Spleen (tissue), 7 donors: ENCODE measurements at regions not wholly inside any gene's neighbourhood (a gene's known extent, or its start where the extent isn't known, plus 50 kb on each side); places are given as distances from the start of the nearest gene placed in this dataset.

Experiments used
- POLR2A ChIP-seq, 3 donors: fragments of 450-650 bp; IDR thresholded peaks; one replicate each; pipeline ENCODE4 v1.5.1; 2017; ENCODE audit warnings: antibody characterized with exemption in 3 of 3, mild to moderate bottlenecking in 1 of 3
- POLR2AphosphoS5 ChIP-seq, 3 donors: sonication (generic); formaldehyde crosslinking; IDR thresholded peaks; one replicate each; pipeline ENCODE4 v1.5.1; 2017; ENCODE audit warnings: antibody characterized with exemption in 3 of 3
- TF ChIP-seq, protein P1 (sequence below), 11 experiments: fragments of 200-600 bp in 7 of 11; fragments of 450-650 bp in 4 of 11; sonication (generic) in 4 of 11; IDR thresholded peaks in 8 of 11; conservative IDR thresholded peaks in 3 of 11; 1 replicate in 7 of 11; 2 replicates in 4 of 11; pipeline versions ENCODE4 v1.4.0 to v1.8.0; 2016 to 2021; ENCODE audit warnings: antibody characterized with exemption in 11 of 11, inconsistent platforms in 4 of 11, mild to moderate bottlenecking in 1 of 11
- donor health status: DM: no; HTN: no; CAD: no; lungs with moderate emphysema.
- donor health status: DM: no; HTN: no; CAD: no.
- donor health status: DM: no; HTN: no; CAD: no.

DNA sequence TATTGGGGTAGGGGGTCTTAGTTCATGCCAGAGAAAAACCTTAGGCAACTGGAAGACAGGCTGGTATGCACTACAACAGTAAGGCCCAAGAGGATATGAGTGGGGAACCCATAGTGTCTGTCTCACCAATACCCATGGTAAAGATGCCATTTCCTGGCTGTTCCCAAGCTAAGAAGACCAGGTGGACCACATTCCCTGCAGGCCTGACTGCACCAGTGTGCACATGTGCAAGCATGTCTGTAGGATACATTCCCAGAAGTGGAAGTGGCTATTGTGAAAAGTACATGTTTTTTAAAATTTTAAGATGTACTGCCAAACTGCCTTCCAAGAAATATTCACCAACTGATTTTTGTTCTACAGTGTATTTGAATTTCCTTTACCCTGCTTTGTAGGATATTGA, 207.3 kb upstream of the CTNNB1 start:
- TF ChIP-seq, protein P1, sequence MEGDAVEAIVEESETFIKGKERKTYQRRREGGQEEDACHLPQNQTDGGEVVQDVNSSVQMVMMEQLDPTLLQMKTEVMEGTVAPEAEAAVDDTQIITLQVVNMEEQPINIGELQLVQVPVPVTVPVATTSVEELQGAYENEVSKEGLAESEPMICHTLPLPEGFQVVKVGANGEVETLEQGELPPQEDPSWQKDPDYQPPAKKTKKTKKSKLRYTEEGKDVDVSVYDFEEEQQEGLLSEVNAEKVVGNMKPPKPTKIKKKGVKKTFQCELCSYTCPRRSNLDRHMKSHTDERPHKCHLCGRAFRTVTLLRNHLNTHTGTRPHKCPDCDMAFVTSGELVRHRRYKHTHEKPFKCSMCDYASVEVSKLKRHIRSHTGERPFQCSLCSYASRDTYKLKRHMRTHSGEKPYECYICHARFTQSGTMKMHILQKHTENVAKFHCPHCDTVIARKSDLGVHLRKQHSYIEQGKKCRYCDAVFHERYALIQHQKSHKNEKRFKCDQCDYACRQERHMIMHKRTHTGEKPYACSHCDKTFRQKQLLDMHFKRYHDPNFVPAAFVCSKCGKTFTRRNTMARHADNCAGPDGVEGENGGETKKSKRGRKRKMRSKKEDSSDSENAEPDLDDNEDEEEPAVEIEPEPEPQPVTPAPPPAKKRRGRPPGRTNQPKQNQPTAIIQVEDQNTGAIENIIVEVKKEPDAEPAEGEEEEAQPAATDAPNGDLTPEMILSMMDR (IDR thresholded peaks at IDR 0.05 in 8 of 11, conservative IDR thresholded peaks at IDR 0.05 in 3 of 11): no peak
- TF ChIP-seq POLR2AphosphoS5 (IDR thresholded peaks at IDR 0.05) (no peak), POLR2A (IDR thresholded peaks at IDR 0.05) (no peak)
